ENCODE measurements at regions not wholly inside any gene's neighbourhood (a gene's known extent, or its start where the extent isn't known, plus 50 kb on each side); places are given as distances from the start of the nearest gene placed in this dataset.

GRCh38 chr2:181231886-181232621, 225.1 kb upstream of the ITGA4 start:
- Mint-ChIP-seq H3K27me3 (no peaks in the 10 kb centered on the region), H3K9me3 (peaks cover 0 to 1% (median 0%) of the 10 kb centered on the region in 7 donors), H3K4me3 (no peak overlapping the region), H3K4me1 (peaks cover 0 to 7% (median 1%) of the 10 kb centered on the region in 4 donors), H3K27ac (no peak overlapping the region), H3K36me3 (peaks cover 7% of the 10 kb centered on the region)
- Histone ChIP-seq H3K9me3 (ENCODE audit: control insufficient read depth in 2 of 2, low read length in 2 of 2) (no peaks in the 10 kb centered on the region), H3K27ac (ENCODE audit: insufficient read depth, low read length, poor library complexity, severe bottlenecking) (no peak overlapping the region), H3K4me3 (ENCODE audit: low read depth, low read length) (no peak overlapping the region), H3K4me1 (ENCODE audit: control insufficient read depth, insufficient read depth, low read length, poor library complexity, severe bottlenecking) (no peaks in the 10 kb centered on the region), H3K27me3 (ENCODE audit: control insufficient read depth, insufficient read depth, low read length) (no peaks in the 10 kb centered on the region), H3K36me3 (ENCODE audit: control insufficient read depth, insufficient read depth, low read length) (peaks cover 2% of the 10 kb centered on the region)
- DNase-seq (no peak), ATAC-seq (ENCODE audit: low read depth in 2 of 2) (no peak)

- H3K9me3 ChIP-seq (ENCODE audit: control insufficient read depth in 2 of 2, low read length in 2 of 2) = no peaks in the 10 kb centered on the region
- no peak overlapping the region for H3K4me3 Mint-ChIP-seq
- H3K36me3 ChIP-seq (ENCODE audit: control insufficient read depth, insufficient read depth, low read length) = no peaks in the 10 kb centered on the region
- DNase-seq (no peak), ATAC-seq (ENCODE audit: low read depth in 2 of 2) (no peak)
- H3K4me3 ChIP-seq (ENCODE audit: low read depth, low read length) = no peak overlapping the region
- peaks cover 0 to 23% (median 11%) of the 10 kb centered on the region in 4 donors for H3K4me1 Mint-ChIP-seq
- peaks cover 6% of the 10 kb centered on the region for H3K36me3 Mint-ChIP-seq
- no peaks in the 10 kb centered on the region for H3K4me1 ChIP-seq (ENCODE audit: control insufficient read depth, insufficient read depth, low read length, poor library complexity, severe bottlenecking)
- H3K27ac ChIP-seq (ENCODE audit: insufficient read depth, low read length, poor library complexity, severe bottlenecking) = no peak overlapping the region
- H3K27ac Mint-ChIP-seq = no peak overlapping the region
- peaks cover 0 to 3% (median 0%) of the 10 kb centered on the region in 7 donors for H3K9me3 Mint-ChIP-seq
- no peaks in the 10 kb centered on the region for H3K27me3 Mint-ChIP-seq
- H3K27me3 ChIP-seq (ENCODE audit: control insufficient read depth, insufficient read depth, low read length) = no peaks in the 10 kb centered on the region
Measured at GRCh38 chr2:181234487-181234891, 222.7 kb upstream of the ITGA4 start.

GRCh38 chr2:181235011-181235410, 222.2 kb upstream of the ITGA4 start:
- Histone ChIP-seq H3K4me3 (ENCODE audit: low read depth, low read length) (no peak overlapping the region), H3K27me3 (ENCODE audit: control insufficient read depth, insufficient read depth, low read length) (no peaks in the 10 kb centered on the region), H3K36me3 (ENCODE audit: control insufficient read depth, insufficient read depth, low read length) (no peaks in the 10 kb centered on the region), H3K4me1 (ENCODE audit: control insufficient read depth, insufficient read depth, low read length, poor library complexity, severe bottlenecking) (no peaks in the 10 kb centered on the region), H3K27ac (ENCODE audit: insufficient read depth, low read length, poor library complexity, severe bottlenecking) (no peak overlapping the region), H3K9me3 (ENCODE audit: control insufficient read depth in 2 of 2, low read length in 2 of 2) (no peaks in the 10 kb centered on the region)
- Mint-ChIP-seq H3K4me1 (peaks cover 0 to 25% (median 11%) of the 10 kb centered on the region in 4 donors), H3K27me3 (no peaks in the 10 kb centered on the region), H3K27ac (no peak overlapping the region), H3K36me3 (peaks cover 6% of the 10 kb centered on the region), H3K9me3 (peaks cover 0 to 3% (median 0%) of the 10 kb centered on the region in 7 donors), H3K4me3 (no peak overlapping the region)
- no peak for ATAC-seq (ENCODE audit: low read depth in 2 of 2)
- DNase-seq = no peak

- Histone ChIP-seq H3K36me3 (ENCODE audit: control insufficient read depth, insufficient read depth, low read length) (no peaks in the 10 kb centered on the region), H3K4me3 (ENCODE audit: low read depth, low read length) (no peak overlapping the region), H3K9me3 (ENCODE audit: control insufficient read depth in 2 of 2, low read length in 2 of 2) (no peaks in the 10 kb centered on the region), H3K27me3 (ENCODE audit: control insufficient read depth, insufficient read depth, low read length) (no peaks in the 10 kb centered on the region), H3K27ac (ENCODE audit: insufficient read depth, low read length, poor library complexity, severe bottlenecking) (no peak overlapping the region), H3K4me1 (ENCODE audit: control insufficient read depth, insufficient read depth, low read length, poor library complexity, severe bottlenecking) (no peaks in the 10 kb centered on the region)
- peaks cover 0 to 25% (median 13%) of the 10 kb centered on the region in 4 donors for H3K4me1 Mint-ChIP-seq
- H3K36me3 Mint-ChIP-seq = peaks cover 6% of the 10 kb centered on the region
- H3K9me3 Mint-ChIP-seq = peaks cover 0 to 3% (median 0%) of the 10 kb centered on the region in 7 donors
- no peak overlapping the region for H3K4me3 Mint-ChIP-seq
- H3K27me3 Mint-ChIP-seq = no peaks in the 10 kb centered on the region
- peak in 1 of 3 donors; percentile 22 for DNase-seq
- no peak for ATAC-seq (ENCODE audit: low read depth in 2 of 2)
- H3K27ac Mint-ChIP-seq = no peak overlapping the region
Measured at GRCh38 chr2:181235683-181236459, 221.3 kb upstream of the ITGA4 start.

- H3K4me1 ChIP-seq (ENCODE audit: control insufficient read depth, insufficient read depth, low read length, poor library complexity, severe bottlenecking) = no peaks in the 10 kb centered on the region
- DNase-seq = peak in 2 of 3 donors; percentile 5 to 26
- no peaks in the 10 kb centered on the region for H3K36me3 ChIP-seq (ENCODE audit: control insufficient read depth, insufficient read depth, low read length)
- no peaks in the 10 kb centered on the region for H3K27me3 ChIP-seq (ENCODE audit: control insufficient read depth, insufficient read depth, low read length)
- no peaks in the 10 kb centered on the region for H3K27me3 Mint-ChIP-seq
- H3K9me3 ChIP-seq (ENCODE audit: control insufficient read depth in 2 of 2, low read length in 2 of 2) = no peaks in the 10 kb centered on the region
- H3K4me3 Mint-ChIP-seq = no peak overlapping the region
- H3K9me3 Mint-ChIP-seq = peaks cover 0 to 3% (median 0%) of the 10 kb centered on the region in 7 donors
- H3K4me3 ChIP-seq (ENCODE audit: low read depth, low read length) = no peak overlapping the region
- no peak overlapping the region for H3K27ac ChIP-seq (ENCODE audit: insufficient read depth, low read length, poor library complexity, severe bottlenecking)
- peaks cover 6% of the 10 kb centered on the region for H3K36me3 Mint-ChIP-seq
- peaks cover 0 to 31% (median 16%) of the 10 kb centered on the region in 4 donors for H3K4me1 Mint-ChIP-seq
- peak overlapping the region in 1 of 3 donors; percentile 89 for H3K27ac Mint-ChIP-seq
- ATAC-seq (ENCODE audit: low read depth in 2 of 2) = no peak
Measured at GRCh38 chr2:181239201-181239799, 217.9 kb upstream of the ITGA4 start.

GRCh38 chr2:181240844-181241243, 216.3 kb upstream of the ITGA4 start:
- H3K27me3 Mint-ChIP-seq = peaks cover 5% of the 10 kb centered on the region
- no peaks in the 10 kb centered on the region for H3K4me1 ChIP-seq (ENCODE audit: control insufficient read depth, insufficient read depth, low read length, poor library complexity, severe bottlenecking)
- no peak overlapping the region for H3K4me3 ChIP-seq (ENCODE audit: low read depth, low read length)
- DNase-seq (no peak), ATAC-seq (ENCODE audit: low read depth in 2 of 2) (no peak)
- no peaks in the 10 kb centered on the region for H3K27me3 ChIP-seq (ENCODE audit: control insufficient read depth, insufficient read depth, low read length)
- peaks cover 0 to 31% (median 18%) of the 10 kb centered on the region in 4 donors for H3K4me1 Mint-ChIP-seq
- H3K27ac Mint-ChIP-seq = no peak overlapping the region
- H3K27ac ChIP-seq (ENCODE audit: insufficient read depth, low read length, poor library complexity, severe bottlenecking) = no peak overlapping the region
- H3K4me3 Mint-ChIP-seq = no peak overlapping the region
- peaks cover 0 to 3% (median 0%) of the 10 kb centered on the region in 7 donors for H3K9me3 Mint-ChIP-seq
- no peaks in the 10 kb centered on the region for H3K36me3 ChIP-seq (ENCODE audit: control insufficient read depth, insufficient read depth, low read length)
- peaks cover 6% of the 10 kb centered on the region for H3K36me3 Mint-ChIP-seq
- no peaks in the 10 kb centered on the region for H3K9me3 ChIP-seq (ENCODE audit: control insufficient read depth in 2 of 2, low read length in 2 of 2)

GRCh38 chr2:181241366-181241765, 215.8 kb upstream of the ITGA4 start:
- Histone ChIP-seq H3K4me1 (ENCODE audit: control insufficient read depth, insufficient read depth, low read length, poor library complexity, severe bottlenecking) (no peaks in the 10 kb centered on the region), H3K27ac (ENCODE audit: insufficient read depth, low read length, poor library complexity, severe bottlenecking) (no peak overlapping the region), H3K36me3 (ENCODE audit: control insufficient read depth, insufficient read depth, low read length) (no peaks in the 10 kb centered on the region), H3K9me3 (ENCODE audit: control insufficient read depth in 2 of 2, low read length in 2 of 2) (no peaks in the 10 kb centered on the region), H3K27me3 (ENCODE audit: control insufficient read depth, insufficient read depth, low read length) (no peaks in the 10 kb centered on the region), H3K4me3 (ENCODE audit: low read depth, low read length) (no peak overlapping the region)
- peak overlapping the region in 1 of 3 donors; percentile 15 for H3K27ac Mint-ChIP-seq
- no peak overlapping the region for H3K4me3 Mint-ChIP-seq
- DNase-seq (no peak), ATAC-seq (ENCODE audit: low read depth in 2 of 2) (no peak)
- H3K36me3 Mint-ChIP-seq = peaks cover 6% of the 10 kb centered on the region
- peaks cover 5% of the 10 kb centered on the region for H3K27me3 Mint-ChIP-seq
- peaks cover 0 to 3% (median 0%) of the 10 kb centered on the region in 7 donors for H3K9me3 Mint-ChIP-seq
- peaks cover 0 to 31% (median 18%) of the 10 kb centered on the region in 4 donors for H3K4me1 Mint-ChIP-seq
